Astrocyte of the spinal cord (primary cell): ENCODE measurements at regions not wholly inside any gene's neighbourhood (a gene's known extent, or its start where the extent isn't known, plus 50 kb on each side); places are given as distances from the start of the nearest gene placed in this dataset.

Source experiments
- DNase-seq: peaks from one replicate; pipeline ENCODE4 v3.0.0; 2011; ENCODE audit warnings: low read depth, low spot score
- H3K4me3 ChIP-seq: 2 replicates; pipeline ENCODE4 v1.5.1; 2011; ENCODE audit warnings: low read depth, mild to moderate bottlenecking, low read length, moderate library complexity
- in situ Hi-C: cut with HindIII; loops from 2 replicates; pipeline ENCODE4 v1.10.0; 2017; ENCODE audit warnings: low sequenced_read_pairs
- TF ChIP-seq, protein P1 (sequence below): IDR thresholded peaks from 2 replicates; pipeline ENCODE4 v1.5.1; 2012; ENCODE audit warnings: low read depth, mild to moderate bottlenecking, low read length, inconsistent platforms

GRCh38 chr5:68421485-68422220, 206.1 kb downstream of the PIK3R1 start:
- TF ChIP-seq, protein P1, sequence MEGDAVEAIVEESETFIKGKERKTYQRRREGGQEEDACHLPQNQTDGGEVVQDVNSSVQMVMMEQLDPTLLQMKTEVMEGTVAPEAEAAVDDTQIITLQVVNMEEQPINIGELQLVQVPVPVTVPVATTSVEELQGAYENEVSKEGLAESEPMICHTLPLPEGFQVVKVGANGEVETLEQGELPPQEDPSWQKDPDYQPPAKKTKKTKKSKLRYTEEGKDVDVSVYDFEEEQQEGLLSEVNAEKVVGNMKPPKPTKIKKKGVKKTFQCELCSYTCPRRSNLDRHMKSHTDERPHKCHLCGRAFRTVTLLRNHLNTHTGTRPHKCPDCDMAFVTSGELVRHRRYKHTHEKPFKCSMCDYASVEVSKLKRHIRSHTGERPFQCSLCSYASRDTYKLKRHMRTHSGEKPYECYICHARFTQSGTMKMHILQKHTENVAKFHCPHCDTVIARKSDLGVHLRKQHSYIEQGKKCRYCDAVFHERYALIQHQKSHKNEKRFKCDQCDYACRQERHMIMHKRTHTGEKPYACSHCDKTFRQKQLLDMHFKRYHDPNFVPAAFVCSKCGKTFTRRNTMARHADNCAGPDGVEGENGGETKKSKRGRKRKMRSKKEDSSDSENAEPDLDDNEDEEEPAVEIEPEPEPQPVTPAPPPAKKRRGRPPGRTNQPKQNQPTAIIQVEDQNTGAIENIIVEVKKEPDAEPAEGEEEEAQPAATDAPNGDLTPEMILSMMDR, result no peak
- in situ Hi-C loops, result no loop called here
- DNase-seq, result no peak
- no peak overlapping the region for H3K4me3 ChIP-seq

DNA sequence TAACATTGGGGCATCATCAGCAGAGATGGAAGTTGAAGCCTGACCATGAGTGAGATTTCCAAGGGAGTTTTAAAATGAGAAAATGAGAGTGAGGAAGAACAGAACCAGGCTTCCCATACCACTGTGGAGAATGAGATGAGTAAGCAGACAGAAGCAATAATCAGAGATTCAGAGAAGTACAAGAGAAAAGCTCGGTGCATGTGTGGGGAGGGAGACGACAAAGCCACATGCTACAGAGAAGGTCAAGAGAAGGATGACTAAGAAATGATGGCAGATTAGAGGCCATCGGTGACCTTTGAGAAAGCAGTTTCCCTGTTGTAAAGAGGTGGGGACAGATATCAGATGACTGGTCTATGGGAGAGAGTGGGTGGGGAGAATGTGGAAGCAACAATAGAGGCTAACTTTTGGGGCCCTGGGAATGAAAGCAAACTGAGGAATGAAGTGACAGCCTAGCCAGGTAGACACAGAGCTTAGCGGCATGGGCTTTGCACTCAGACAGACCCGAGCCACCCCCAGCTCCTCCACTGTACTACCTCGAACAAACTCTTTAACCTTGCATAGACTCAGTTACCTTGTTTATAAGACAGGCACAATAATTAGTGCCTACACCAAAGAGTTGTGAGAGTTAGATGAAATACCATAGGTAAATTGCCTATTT, 207.7 kb downstream of the PIK3R1 start:
- no peak for DNase-seq
- TF ChIP-seq, protein P1, result no peak
- in situ Hi-C loops, result no loop called here

DNA sequence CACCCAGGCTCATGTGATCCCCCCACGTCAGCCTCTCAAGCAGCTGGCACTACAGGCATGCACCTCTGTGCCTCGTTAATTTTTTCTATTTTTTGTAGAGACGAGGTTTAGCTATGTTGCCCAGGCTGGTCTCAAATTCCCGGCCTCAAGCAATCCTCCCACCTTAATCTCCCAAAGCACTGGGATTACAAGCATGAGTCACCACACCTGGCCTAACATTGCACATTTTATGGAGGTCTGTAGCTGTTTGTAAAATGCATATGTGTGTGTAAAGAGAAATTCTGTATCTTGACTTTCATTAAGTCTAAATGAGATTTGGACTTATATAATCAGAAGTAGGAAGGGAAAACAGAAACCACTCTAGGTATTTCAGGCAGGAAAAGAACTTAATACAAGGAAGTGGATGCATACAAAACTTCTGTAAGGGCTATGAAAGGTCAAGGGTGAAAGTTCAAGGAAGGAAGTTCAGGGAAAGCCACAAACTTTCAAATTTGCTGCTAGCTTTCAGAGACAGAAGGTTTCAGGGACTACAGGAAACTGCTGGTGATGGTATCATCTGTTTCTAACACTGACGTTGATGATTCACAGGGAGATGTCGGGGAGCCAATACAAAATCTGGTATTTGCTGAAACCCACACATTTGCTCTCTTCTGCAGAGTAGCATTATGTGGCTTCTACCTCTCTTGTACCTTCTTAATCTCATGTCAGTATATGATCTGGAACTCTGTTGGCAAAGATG, 209.4 kb downstream of the PIK3R1 start:
- H3K4me3 ChIP-seq, result no peak overlapping the region
- in situ Hi-C loops, result no loop called here
- TF ChIP-seq, protein P1, result no peak
- peak; percentile 40 for DNase-seq

More for the DNA sequence above, 207.7 kb downstream of the PIK3R1 start:
- no peak overlapping the region for H3K4me3 ChIP-seq

DNA sequence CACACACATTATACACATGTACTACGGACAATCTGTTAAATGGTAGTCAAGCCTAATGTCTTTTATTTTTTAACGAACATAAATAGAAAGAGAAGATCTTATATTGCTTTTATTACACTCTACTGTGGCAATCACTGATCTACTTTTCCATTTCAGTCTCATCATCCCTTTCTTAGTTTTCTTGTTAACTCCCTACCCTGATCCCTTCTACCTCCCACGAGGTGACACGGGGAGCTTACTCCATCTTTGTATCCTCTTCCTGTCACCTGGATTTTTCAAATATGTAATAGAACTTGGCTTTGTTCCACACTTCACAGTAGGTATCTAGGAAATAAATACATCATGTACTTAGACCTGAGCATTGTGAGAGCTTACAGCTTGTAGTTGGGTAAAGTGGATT, 211.0 kb downstream of the PIK3R1 start:
- DNase-seq, result no peak
- in situ Hi-C loops, result no loop called here
- no peak overlapping the region for H3K4me3 ChIP-seq
- TF ChIP-seq, protein P1, result no peak

- in situ Hi-C loops, result no loop called here
- no peak for DNase-seq
- TF ChIP-seq, protein P1, result no peak
These were observed 212.8 kb downstream of the PIK3R1 start for GRCh38 chr5:68428231-68428811.

DNA sequence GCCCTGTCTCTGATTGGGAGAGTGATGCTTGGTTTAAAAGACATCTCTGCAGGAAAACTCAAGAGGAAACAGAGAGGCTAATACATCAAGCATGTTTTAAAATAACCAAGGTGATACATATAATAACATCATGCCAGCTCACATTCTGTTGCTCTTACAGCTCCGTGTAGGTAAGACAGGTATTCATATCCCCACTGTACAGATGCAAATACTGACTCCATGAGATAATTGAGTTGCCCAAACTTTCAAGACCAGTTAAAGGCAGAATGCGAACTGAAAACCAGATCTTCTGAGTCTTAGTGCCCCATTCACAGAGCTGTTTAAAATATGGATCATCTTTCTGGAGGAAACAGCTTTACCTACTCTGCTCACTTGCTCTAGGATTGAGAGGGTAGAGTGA, 214.0 kb downstream of the PIK3R1 start:
- TF ChIP-seq, protein P1, result no peak
- H3K4me3 ChIP-seq, result no peak overlapping the region
- in situ Hi-C loops, result no loop called here
- no peak for DNase-seq

More at GRCh38 chr5:68428231-68428811, 212.8 kb downstream of the PIK3R1 start:
- no peak overlapping the region for H3K4me3 ChIP-seq
